COR-L47 (cell line): ENCODE measurements at regions not wholly inside any gene's neighbourhood (a gene's known extent, or its start where the extent isn't known, plus 50 kb on each side); places are given as distances from the start of the nearest gene placed in this dataset.

Experiments used
- DNase-seq: peaks from one replicate; lab custom pipeline; 2025; lab: John Stamatoyannopoulos, UW

GRCh38 chr1:221306239-221306638 lies 427.0 kb downstream of the HLX start:
- DNase-seq: no peak

DNA sequence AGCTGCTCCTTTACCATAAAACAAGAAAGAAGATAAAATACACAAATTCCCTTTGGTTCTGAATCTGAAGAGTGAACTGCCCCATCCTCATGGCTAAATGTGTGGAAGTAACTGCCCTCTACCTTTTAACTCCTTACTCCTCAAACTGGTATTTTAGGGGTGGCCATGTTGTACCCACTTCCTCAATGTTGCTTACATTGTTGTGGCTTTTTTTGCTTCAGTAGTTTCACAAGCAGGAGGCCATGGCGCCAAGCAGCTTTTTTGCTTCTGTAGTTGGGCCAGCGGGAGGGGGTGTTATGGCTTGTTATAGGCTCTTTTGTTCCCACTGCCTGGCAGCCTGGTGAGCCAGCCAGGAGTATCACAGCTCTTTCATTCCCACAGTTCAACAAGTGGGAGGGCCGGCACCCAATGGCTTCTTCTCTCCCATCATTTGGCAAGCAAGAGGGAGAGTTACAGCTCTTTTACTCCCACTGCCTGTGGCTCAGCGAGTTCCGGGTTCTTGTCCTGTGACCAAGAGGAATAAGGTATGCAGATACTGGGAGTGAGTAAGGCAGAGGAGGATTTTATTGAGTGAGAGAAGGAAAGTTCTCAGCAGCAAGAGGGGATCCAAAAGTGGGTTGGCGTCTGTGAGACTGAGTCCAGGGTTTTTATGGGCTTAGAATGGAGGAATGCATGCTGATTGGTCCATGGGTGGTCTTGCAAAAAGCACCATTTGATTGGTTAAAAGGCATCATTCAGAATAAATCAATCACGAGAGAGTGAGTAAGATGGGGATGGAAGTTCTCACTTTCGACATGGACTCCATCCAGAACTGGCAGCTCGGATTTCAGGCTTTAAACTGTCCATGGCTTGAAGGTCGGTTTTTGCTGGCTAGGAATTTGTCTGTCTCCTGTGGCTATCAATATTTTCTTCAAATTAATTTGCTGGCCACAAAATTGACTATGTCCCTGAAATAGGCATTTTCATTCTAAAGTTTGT lies 429.6 kb downstream of the HLX start:
- DNase-seq: no peak

DNA sequence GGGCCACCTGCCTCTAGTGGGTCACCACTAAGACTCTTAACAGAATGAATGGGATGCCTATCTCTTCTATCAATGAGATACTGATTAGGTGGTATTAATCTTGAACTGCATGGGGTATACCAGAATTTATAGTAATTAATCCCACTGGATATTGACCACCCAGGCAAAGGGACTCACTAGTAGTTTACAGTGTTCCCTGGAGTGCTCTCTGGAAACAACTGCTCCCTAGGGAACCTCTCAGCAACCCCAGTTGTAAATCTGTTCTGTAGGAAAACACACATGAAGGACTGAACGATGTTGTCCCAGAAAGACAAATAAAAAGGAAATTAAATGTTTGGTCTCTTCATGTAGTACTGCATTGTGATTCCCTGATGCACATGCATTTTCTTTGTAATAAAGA lies 430.5 kb downstream of the HLX start:
- DNase-seq: no peak

DNA sequence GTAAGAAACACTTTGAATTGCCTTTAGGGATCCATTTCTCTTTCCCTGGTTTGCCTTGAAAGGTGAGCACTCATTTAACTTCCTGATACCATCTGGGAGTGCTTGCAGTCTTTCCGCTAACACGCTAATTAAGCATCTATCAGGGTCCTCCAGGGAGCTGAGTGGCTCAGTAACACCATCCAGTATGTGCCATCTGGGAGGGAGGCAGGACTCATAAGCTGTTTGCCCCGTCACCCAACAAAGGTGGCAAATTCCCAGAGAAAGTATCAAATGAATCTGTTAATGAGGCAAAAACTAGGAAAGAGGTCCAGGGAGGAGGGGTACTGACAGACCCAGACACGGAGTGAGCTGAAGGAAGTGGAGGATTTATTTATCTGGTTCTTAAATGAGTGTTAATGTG lies 430.9 kb downstream of the HLX start:
- DNase-seq: no peak

DNA sequence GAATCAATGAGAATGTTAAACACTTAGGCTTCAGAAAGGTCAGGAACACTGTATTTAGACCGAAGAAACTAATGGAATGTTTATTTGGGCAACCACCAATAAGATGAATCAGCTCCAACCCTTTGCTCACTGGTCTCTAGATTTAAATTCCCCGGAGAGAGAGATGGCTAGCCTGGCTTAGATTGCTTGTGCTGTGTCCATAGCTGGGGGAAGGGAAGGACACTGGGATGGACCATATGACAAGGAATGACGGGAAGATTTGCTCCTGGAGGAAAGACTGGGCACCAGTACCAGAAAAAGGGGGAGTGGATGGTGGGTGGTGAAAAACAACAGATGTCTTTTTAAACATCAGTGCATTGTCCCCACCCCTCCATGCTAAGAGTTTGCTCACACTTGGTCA lies 426.6 kb downstream of the DUSP10 start:
- DNase-seq: no peak

DNA sequence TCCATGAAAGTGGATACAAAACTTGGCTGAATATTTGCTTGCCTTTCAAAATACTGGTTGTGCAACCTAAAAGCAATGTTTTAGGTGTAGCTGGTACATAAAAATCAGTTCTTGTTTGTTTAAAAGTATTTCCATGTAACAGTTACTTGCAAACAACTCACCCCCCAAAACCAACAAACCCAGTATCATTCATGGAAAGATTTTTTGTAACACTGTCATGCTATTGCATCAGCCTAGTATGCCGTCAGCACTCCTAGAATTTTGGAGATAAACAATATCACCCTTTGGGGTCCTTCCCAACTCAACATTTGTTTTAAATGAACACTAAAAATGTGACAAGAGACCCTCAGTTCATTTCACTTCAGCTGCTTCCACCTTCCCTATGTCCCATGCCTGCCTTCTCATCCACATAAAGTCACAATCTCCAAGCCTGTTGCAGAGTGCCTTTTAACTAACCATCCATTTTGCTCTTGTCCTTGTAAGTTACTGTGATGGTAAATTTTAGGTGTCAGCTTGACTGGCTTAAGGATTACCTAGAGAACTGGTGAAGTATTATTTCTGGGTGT lies 425.3 kb downstream of the DUSP10 start:
- no peak for DNase-seq

DNA sequence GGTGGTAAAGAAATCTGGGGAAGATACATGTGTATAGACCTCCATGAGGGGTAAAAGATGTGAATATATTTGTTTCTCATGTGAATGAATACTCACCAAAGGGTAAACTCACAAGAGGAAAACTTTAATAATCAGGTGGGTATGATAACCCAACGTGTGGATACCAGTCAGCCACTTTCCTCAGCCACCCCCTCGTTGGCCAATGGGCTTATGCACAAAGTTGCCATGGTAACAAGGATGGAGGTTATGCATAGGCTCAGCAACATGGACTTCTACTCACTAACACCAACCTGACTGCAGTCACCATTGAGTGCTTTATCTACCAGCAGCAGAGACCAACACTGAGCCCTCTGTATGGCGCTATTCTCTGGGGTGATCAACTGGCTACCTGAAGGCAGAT lies 424.4 kb downstream of the DUSP10 start:
- no peak for DNase-seq

DNA sequence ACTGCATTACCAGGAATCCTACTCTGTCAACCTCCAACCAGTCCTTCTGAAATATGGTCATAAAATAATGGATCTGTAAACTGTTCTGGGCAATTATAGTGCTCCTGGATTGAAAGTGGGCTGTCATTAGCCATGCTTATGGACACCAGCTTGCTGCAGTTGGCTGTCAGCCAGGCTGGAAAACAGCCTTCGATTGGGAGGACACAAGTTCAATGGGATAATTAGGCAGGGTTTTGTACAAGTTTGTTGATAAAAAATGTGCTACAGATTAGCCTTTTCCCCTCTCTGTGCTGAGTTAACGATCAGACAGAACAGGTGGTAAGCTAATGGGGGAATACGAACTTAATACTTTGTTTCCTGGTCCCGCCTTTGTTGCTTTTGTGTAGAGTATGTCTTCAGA lies 413.9 kb downstream of the DUSP10 start:
- DNase-seq: peak; percentile 94

GRCh38 chr1:221328371-221328770 lies 413.5 kb downstream of the DUSP10 start:
- DNase-seq: no peak

GRCh38 chr1:221331273-221332183 lies 410.4 kb downstream of the DUSP10 start:
- no peak for DNase-seq

- no peak for DNase-seq
Observed at GRCh38 chr1:221334062-221334461, 407.8 kb downstream of the DUSP10 start.

GRCh38 chr1:221335161-221336101 lies 406.5 kb downstream of the DUSP10 start:
- DNase-seq: no peak

DNA sequence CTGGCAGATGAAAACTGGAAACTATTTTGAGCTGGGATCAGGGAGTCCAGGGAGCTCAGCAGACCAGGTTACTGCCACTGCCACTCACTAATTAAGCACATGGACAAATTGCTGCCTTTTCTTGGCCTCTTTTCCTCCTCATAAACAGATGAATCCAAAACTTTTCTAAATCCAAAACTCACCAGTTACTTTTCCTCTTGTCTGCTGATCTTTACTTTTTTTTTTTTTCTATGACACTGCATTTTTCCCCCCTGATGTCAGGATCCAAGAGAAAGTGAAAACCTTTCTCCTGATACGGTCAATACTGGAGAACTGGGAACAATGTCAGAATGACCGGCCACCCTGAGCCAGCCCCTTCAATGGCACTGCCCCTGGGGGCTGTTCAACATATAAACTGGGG lies 405.8 kb downstream of the DUSP10 start:
- no peak for DNase-seq

DNA sequence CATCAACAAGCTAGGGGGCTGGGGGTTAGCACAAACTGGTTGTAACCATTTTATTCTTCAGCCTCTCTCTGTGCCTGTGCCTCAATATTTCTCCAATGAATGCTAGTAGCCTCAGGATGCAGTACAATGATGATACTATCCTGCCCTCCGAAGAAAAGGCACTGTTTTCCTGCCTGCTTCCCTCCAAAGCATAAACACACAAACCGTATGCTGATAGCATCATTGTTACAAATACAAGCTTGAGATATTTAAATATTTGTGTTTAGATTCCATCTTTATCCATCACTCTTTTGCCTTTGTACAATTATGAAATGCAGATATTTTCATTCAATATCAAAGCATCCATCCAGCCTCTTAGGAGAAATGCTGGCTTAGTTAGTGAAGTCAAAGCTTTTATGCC lies 404.8 kb downstream of the DUSP10 start:
- DNase-seq: no peak

DNA sequence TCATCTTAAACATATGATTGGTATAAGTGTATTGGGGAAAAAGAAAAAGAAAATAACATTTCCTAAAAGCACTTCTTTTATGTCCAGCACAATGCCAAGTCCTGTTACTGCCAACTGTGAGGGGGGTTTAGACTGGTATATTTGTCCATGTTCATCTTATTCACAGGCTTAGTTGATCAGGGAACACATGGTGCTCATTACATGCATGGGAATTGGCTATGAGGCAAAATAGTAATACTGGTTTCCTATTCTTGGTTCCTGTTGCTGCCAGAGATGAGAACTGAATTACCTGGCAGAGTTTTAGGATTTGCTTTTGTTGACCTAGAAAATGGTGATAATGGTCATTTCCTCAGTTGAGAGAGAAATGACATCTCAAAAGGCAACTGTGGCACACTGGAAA lies 398.8 kb downstream of the DUSP10 start:
- no peak for DNase-seq

- no peak for DNase-seq
Observed at GRCh38 chr1:221343607-221344006, 398.3 kb downstream of the DUSP10 start.

- DNase-seq: no peak
Observed at GRCh38 chr1:221344693-221345092, 397.2 kb downstream of the DUSP10 start.

DNA sequence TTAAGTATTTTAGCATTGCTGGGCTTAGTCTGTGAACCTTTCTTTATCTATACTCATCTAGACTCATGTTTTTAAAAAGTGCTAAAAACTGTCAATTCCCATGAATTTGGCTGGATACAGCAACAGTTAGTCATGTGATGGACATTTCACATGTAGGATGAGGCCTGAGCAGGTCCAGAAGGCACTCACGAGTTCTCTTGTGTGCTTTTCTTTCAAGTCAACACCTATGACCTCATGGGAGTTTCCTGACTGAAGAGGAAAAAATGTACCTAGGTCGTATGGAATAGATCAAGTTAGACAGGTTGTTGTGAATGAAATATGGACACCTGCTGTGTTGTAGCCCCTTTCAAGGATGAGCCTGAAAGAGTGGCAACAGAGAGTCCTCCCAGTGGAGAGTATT lies 394.2 kb downstream of the DUSP10 start:
- no peak for DNase-seq

- DNase-seq: no peak
Observed at GRCh38 chr1:221350091-221350490, 391.8 kb downstream of the DUSP10 start.

- no peak for DNase-seq
Observed at GRCh38 chr1:221356693-221357092, 385.2 kb downstream of the DUSP10 start.

GRCh38 chr1:221363039-221363438 lies 378.9 kb downstream of the DUSP10 start:
- DNase-seq: no peak
